ENCODE measurements at regions not wholly inside any gene's neighbourhood (a gene's known extent, or its start where the extent isn't known, plus 50 kb on each side); places are given as distances from the start of the nearest gene placed in this dataset.
"Not testable (repeated sequence)": the region's sequence is repeated elsewhere in the genome, so short reads cannot be mapped to it uniquely, and the experiment has no call there.

DNA sequence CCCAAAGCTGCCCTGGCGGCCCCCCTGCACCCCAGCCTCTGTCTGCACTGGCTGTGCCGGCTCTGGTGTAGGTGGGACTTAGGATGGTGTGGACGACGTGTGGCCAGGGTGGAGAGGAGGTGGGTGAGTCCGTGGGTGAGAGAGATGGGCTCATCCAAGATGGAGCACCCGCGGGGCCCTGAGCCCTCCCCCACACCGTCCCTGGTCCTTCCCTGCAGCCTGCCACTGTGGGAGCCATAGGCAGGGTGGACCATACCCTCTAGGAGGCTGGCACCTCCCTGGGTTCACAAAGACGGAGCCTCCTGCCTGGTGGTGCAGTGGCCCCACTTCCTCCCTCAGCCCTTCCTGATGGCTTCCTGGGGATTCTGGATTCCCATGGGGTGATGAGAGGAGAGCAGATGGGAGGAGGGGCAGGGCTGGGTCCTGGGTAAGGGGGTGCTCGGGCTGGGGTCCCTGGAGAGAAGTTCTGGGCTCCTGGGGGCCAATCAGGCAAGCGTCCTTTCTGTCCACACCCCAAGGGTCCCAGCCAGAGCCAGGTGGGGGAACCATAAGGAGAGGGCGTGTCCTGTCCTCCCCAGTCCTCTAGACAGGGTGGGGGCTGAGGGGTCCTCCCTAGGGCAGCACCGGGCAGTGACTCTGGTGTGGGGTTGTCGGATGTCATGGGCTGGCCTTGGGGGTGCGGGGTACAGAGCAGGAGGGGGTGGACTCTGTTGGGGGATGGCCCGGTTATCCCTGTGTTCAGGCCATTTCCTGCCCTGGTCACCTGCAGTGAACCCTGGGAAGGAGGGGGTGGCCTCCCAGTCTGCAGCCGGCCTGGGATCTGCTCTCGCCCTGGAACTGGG lies 384.8 kb downstream of the TMEM121 start:
- DNase-seq = no peak

DNA sequence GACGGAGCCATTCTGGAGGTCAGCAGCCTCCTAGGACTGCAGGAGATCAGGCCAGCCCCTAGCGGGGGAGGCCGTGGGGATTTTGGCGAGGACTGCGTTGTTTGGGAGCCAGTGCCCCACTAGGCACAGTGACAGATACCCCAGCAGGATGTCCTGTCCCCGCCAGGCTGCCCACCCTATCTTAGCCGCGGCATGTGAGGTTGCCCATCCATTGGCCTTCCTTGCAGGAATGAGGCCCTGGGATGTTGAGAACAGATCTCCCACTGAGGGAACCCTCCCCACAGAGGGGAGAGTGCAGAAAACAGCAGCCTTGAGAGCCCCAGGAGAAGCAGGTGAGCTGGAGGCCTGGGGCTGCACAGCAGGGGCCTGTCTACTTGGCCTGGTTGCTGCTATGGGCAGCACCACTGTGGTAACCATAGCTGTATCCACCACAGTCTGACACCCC lies 385.5 kb downstream of the TMEM121 start:
- not testable (repeated sequence) for DNase-seq

DNA sequence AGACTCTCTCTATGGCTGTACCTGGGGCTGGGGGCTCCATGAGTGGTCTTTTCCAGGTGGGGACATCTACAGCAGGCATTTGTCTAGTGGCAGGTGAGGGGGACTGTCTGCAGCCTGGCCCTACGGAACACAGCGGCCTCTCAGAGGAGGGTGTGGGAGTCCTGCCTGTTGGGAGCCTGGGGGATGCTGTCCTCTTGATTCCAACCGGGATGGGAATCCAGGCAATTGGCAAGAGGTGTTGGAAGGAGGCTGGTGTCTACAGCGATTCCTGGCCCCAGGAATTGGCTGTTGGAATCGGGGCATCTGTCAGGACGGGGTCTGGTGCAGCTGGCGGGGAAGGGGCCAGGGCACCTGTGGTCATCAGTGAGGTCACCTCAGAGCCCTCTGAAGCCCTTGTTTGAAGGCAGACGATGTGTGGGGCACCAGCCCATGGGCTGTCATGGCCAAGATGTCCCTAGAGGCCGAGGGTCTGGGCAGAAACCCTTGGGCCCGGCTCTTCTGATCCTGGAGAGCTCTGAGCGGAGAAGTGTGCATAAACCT lies 386.3 kb downstream of the TMEM121 start:
- no peak for DNase-seq

DNA sequence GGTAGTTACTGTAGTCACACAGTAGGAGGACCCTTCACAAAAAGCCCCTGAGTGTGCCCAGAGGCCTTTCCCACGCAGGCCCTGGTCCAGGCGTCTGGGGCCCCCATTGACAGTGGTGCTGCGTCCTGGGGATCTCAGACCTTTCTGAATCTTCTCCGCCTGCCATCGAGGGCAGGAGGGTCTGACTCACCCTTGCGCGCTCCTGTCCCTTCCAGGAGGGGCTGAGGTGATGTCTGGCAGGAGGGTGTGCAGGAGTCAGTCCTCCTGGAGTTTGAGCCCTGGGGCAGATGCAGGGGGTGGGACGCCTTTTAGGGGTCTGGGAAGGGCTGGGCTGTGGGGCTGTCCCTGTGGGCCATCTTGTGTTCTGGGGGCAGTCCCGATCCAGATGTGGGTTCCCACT lies 386.8 kb downstream of the TMEM121 start:
- DNase-seq = no peak

DNA sequence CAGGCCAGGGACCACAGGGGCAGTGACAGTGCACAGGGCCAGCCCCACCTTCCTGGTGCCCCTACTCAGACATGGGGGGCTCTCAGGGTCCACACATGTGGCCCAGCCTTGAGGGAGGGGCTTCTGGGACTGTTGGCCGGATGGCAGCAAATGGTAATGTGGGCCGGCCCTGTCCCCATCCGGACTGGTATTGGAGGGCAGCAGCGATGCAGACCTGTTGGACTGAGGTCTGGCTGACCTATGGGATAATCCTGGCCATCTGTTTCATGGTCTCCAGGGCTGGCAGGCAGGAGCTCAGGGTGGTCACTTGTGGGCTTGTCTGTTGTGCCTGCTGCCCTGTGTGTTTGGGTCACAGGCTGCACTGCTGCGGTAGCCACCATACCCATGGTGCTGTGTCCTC lies 387.5 kb downstream of the TMEM121 start:
- DNase-seq = no peak

DNA sequence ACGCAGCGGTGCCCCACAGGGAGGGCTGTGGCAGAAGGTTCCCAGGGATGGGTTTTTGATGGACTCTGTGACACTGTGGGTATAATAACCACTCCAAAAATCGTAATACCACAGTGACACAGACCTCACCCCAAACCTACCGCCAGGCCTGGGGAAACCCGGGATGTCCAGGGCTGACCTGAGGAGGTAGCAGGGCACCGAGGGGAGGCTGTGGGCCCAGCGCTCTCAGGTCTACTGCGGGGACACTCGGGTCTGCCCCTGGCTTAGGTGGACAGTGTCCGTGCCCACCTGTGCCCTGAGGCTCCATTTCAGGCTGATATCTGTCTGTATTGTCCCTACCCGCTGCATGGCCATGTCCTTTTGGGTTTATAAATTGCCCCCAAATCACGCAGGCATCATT lies 387.9 kb downstream of the TMEM121 start:
- DNase-seq = not testable (repeated sequence)

DNA sequence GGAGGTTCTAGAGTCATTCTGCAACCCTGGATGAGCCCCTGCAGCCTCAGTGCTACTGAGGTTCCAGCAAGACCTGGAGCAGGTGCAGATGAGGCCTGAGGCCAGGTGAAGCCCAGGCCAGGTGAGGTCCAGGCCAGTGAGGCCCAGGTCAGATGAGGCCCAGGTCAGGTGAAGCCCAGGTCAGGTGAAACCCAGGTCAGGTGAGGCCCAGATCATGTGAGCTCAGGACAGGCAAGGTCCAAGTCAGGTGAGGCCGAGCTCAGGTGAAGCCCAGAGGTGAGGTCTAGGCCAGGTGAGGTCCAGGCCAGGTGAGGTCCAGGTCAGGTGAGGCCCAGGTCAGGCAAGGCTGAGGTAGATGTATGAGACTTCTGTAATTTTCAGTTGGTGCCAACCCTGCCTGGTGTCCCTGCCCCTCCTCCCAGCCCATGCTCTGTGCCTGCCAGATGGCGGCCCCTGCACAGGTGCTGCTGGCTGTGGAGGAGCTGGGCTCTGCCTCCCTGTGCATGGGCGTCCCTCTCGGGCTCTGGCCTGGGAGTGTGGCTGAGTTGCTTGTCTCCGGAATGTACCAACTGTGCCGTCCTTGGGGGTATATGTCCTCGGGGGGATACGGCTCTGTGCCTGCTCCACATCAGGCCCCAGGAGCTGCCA lies 388.5 kb downstream of the TMEM121 start:
- DNase-seq = no peak

DNA sequence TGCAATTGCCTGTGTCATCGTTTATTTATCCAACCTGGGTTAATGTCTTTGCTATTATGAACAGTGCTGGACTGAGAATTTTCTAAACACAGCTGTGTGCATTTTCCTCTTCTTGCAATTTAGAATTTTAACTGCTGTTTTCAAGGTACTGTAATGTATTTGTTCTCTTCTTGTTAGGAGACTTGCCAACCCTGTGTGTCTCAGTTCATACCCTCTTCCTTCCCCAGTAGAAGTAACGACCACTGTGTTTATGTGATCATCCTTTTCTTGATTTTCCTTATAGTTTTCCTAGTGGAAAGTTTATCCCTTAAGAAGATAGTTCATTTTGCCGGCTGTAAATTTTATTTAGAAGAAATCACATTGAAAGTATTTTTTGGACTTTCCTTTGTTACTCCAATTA lies 389.2 kb downstream of the TMEM121 start:
- not testable (repeated sequence) for DNase-seq

DNA sequence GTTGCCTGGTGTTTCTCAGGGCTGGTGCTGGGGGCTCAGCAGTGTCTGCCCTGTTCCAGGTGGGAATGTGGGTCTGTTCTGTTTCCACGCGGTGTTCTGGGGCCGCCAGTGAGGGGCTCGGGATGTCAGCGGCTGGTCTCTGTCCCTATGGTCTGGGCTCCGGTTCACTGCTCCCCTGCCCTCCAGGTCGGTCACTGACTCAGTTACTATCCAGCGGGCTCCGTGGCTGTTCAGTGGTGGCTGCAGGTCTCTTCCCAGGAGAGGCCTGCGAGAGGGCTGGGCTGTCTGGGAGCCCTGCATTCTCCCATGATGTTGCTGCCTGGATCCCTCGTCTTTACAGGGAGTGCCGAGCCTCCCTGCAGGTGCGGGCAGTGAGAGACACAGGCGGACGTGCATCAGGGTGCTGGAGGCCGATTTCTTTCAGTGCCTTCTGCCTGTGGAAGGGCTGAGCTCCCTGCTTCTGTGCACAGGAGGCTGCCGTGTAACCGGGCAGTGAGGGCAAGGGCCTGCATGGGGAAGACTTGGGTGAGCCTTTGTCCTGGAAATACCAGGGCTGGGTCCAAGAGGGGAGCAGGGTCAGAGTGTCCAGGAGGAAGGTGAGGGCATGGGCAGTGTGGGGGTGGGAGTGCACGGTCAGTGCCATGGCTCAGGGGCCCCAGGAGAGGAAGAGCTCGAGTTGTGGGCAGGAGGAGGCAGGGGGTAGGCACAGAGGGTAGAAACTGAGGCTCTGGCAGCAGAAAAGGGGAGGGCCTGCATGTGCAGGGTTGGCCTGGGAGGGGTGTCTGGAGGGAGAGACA lies 391.0 kb downstream of the TMEM121 start:
- DNase-seq = not testable (repeated sequence)

DNA sequence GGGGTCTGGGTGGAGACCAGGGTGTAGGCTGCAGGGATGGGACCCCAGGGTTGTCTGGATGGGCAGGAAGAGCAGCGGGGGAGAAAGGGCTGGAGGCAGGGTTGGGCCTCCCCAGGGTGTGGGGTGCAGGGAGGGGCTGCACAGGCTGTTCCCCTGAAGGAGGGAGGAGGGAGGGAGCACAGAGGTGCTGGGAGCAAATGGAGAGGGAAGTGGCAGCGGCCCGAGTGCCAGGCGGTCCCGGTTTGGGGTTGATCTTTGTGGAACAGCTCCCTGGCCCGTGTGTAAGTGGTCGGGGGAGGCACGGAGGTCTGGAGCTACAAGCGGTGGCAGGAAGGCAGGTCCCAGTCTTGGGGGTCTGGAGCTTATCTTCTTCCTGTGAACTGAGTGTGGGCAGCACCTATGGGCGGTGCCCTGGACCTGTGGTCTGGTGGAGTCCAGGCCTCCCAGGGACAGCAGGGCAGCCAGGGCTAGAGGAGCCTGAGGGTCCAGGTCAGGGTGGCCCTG lies 391.6 kb downstream of the TMEM121 start:
- no peak for DNase-seq

DNA sequence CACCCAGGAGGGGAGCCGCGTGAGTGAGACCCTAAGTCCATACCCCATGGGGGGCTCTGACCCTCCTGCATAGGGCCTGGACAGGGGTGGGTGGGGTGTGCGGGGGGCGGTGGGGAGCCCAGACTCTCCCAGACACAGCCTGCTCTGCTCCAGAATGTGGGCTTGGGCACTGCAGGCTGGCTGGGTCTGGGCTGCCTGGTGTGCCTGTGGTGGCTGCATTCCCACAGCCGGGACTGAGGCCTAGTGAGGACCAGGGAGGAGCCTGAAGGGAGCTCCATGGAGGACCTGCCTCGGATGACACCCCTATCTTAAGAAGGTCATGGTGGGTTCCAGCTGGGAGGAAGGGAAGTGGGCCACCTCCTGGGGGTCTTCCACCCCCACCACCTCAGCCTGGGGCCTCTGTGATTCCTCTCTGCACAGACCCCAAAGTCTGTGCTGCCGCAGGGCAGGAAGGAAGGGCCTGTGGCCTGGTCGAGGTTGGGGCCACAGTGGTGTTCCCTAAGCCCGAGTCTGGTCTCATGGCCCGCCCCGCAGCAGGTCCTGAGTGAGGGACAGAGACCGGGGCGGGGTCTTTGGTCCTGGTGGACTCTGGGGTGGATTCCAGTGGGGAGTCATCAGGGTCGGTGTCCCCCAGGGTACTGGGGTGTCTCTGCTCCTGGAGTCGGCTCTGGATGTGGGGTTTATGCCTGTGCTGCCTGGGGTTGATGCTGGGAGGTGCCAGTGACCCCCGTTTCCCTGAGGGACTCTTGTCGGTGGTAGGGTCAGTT lies 392.3 kb downstream of the TMEM121 start:
- no peak for DNase-seq

DNA sequence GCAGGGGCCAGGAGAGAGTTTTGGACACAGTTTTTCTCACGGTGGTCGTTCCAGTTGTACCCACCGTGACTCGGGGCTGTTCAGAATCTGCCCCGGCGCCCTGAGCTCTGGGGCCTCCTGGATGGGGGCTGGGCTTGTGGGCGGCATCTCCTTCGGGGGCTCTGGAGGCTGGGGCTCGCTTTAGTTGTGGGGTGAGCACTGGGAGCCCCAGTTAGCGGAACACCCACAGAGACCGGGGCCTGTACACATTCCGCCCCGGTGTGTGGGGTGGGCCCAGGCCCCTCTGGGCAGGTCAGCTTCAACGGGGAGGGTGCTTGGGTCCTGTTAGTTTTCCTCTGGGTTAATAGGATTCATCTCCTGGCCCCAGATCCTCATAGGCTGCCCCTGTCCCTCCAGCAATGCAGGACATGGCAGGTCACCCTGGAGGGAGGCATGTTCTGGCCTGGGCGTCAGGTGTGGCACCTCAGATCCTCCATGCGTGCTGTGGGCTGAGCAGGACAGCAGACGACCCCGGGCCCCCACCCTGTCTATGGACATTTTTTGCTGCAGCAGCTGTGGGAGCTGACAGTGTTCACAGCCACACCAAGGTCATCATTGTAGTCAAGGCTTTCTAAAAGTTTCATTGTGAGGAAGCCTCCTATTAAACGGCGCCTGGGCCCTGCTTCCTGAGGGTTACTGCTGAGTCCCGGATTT lies 393.2 kb downstream of the TMEM121 start:
- DNase-seq = no peak

DNA sequence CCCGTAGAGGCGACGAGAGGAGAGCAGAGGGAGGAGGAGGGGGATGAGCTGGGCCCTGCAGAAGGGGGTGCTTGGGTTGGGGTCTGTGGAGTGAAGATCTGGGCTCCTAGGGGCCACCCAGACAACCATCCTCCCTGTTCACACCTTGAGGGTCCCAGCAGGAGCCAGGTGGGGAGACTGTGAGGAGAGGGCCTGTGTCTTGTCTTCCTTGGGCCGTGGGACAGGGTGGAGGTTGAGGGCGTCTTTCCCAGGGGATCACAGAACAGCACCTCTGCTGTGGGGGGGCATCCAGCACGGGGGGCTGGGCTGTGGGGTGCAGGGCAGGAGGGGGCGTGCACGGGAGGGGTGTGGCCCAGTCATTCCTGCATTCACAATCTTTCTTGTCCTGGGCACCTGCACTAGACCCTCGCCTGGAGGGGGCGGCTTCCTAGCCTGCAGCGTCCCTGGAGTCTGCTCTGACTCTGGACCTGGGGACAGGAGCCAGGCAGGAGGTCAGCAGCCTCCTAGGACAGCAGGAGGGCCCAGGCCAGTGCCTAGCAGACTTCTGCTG lies 393.8 kb downstream of the TMEM121 start:
- not testable (repeated sequence) for DNase-seq

DNA sequence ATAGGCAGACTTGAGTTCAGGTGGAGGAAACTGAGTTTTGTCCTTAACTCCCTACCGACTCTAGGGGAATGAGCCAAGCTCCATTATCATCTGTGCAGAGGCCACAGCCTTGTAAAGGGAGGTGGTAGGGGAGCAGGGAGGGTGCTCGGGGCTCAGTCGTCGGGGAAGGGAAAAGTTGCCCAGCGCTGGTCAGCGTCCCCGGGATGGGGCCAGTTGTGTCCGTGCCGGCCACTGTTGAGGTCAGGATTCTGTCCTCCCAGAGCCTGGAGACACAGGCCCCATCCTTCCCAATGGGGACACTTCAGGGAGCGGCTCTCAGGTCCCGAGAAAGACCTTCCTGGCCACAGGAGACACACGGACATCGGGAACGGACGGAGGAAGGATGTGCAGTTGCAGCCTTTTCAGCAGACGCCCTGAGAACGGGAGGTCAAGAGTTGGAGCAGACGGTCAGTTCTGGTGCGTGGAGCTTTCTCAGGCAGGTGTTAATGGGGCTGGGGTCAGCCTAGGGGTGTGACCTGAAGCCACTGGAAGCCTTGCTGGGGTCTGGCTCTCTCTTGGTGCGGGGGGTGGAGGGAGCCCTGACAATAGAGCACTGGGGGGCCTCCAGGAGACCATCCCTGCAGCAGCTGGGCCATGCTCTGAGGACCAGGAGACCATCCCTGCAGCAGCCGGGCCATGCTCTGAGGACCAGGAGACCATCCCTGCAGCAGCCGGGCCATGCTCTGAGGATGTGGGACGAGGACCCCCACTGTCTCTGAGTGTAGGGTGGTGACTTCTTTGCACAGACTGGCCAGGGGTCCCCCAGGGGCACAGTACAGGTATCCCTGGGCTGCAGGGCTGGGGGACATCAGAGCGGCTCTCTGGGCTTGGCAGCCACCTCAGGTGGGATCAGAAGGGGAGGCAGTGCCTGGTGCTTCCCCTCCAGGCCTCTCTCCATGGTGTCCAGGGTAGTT lies 394.7 kb downstream of the TMEM121 start:
- DNase-seq = not testable (repeated sequence)

DNA sequence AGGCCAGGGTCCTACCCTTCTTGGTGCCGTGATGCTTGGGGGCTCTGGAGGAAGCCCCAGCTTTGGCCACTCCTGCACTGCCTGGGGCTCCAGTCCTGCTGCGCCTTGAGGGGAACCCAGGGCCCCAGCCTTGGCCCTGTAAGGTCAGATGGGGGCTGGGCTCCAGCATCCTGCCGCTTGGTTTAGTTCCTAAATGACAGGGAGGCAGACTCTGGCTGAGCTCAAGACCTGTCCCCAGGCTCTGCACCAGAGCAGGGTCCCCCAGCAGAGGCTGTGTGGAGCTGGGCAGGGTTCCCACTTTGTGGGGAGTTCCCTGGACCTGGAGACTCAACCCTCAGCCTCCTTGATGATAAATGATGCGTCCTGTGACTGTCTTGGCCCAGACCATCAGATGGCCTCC lies 395.4 kb downstream of the TMEM121 start:
- DNase-seq = not testable (repeated sequence)

DNA sequence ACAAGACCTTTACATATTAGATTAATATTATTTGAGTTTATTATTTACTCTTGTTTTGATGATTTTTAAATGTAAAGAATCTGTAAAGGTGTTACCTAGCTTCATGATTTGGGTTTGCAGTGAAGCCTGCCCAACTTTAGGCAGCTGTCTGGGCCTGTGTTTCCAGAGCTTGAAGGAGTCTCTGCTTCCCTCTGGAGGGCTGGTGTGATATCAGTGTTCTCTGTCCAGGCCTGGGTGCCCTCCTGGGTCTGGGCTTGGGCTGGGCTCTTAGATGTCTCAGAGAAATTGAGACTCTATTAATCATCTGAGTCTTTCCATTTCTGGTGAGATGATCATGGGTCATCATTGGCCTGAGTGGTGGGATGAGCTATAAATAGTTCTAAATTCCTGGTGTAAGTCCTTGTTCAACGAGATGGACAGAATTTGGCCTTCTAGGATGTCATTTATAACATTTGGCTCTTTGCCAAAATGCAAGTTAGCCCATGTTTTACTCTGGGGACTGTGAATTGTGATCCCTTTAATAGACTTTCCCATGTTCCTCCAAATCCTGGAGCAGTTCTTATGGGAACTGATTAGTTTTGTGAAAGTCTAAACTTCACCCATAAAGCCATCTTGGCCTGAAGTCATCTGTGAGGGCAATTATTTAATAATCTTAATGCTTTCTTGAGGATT lies 397.3 kb downstream of the TMEM121 start:
- DNase-seq = not testable (repeated sequence)

DNA sequence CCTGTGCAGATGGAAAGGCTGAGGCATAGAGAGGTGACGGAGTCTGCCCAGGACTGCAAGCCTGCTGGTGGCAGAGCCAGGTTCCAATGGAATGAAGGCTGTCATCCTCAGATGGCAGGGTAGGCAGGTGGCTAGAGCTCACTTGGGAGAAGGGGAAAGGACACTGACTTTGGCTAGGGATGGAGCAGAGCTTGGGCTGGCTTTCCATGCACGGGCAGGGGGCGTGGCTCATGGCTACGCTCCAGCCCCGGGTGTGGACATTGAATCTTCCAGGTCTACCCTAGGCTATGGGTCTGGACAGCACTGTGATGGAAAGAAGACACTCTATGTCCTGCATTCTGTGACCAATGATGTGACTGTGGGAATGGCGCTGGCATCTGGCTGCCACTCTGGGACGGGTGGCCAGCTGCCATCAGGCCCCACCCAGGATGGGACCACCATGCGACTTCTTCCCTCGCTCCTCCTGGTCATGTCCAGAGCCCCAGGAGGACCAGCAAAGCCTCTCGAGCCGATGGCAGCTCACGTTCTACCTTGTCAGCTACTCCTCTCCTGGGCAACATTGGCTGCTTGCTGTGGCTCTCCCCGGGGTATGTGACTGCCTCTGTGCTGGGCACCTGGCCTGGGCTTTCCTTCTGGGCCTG lies 398.7 kb downstream of the TMEM121 start:
- no peak for DNase-seq

DNA sequence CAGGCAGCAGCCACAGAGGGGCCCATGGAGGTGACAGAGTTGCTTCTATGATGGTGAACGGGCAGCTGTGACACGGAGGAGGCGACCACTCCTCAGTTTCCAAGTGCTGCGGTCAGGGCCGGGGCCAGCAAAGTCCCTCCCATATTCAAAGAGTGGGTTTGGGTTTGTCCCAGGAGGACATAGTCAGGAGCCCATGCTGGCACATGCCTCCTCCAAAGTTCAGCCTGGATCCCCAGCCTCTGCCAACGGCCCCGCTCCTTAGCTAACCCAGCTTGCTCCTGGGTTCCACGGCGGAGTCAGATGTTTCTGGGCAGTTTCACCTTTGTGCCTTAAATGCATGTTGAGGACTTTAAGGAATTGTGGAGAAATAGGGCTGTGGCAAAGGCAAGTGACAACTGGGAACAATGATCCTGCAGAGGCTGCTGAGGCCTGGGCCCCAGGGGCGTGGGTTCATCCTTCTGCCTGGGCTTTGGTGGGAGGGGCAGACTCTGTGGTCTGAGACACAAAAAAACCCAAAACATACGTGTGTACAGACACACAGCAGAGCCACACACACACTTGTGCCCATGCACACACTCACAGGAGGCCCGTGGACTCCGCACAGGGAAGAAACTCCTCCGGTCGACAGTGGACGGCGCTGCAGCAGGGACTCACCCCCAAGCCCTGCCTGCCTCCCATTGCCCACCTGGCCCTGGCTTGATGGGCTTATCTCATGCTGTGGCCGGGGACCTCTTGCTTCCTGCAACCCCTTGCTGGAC lies 399.4 kb downstream of the TMEM121 start:
- no peak for DNase-seq

All from effector CD8-positive, alpha-beta T cell (primary cell).